ENCODE measurements at regions not wholly inside any gene's neighbourhood (a gene's known extent, or its start where the extent isn't known, plus 50 kb on each side); places are given as distances from the start of the nearest gene placed in this dataset.
"Not testable (repeated sequence)": the region's sequence is repeated elsewhere in the genome, so short reads cannot be mapped to it uniquely, and the experiment has no call there.

DNA sequence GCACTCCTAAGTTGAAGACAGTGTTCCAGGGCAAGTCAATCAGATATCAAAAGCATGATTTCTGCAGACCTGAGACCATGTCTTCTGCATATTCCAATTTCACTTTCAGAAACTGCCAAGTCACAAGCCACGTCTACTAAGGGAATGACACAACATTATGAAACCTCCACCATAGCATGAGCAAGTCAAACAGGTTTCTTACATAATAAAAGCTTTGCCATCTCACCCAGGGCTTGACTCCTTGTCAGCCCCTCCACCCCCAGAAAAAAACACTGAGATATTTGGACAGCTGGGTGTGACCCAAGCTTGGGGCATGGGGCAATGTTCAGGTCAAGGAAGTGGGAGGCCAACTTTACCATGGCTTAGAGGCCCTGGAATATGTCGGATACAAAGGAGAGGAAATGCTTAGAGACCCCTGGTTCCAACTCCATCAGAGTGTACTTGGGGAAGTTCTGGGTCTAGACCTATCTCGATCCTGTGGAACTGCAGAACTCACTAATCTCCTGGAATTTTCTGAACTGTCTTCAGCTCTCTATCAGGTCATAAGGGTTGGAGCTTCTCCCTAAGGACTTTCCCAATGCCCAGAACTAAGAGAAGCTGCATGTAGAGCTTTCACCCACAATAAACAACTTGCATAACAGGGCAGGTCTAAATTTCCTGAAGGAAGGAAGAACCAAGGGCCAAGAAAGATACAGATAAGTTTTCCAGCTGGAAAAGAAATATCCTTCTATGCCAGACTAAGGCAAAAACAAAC lies 80.6 kb upstream of the NAMPT start:
- FAIRE-seq = no peak
- TF ChIP-seq EZH2 (IDR thresholded peaks at IDR 0.05; ENCODE audit: low read length) = no peak
- TF ChIP-seq CTCF (optimal IDR thresholded peaks at IDR 0.05 in 1 of 3, IDR thresholded peaks at IDR 0.05 in 1 of 3, conservative IDR thresholded peaks at IDR 0.05 in 1 of 3; ENCODE audit: extremely low read depth in 1 of 3, insufficient read depth in 2 of 3, low read length in 3 of 3) = no peak
- Histone ChIP-seq H3K4me2 (ENCODE audit: control insufficient read depth, extremely low read depth, insufficient read depth, low read depth, low read length) (no peak overlapping the region), H3K4me3 (ENCODE audit: control insufficient read depth in 2 of 3, extremely low read depth in 1 of 3, insufficient read depth in 2 of 3, low read depth in 1 of 3, low read length in 3 of 3) (no peak overlapping the region), H3K9ac (ENCODE audit: control insufficient read depth, extremely low read depth, insufficient read depth, low read length) (no peak overlapping the region), H3K27me3 (ENCODE audit: control insufficient read depth, extremely low read depth, insufficient read depth, low read length) (no peaks in the 10 kb centered on the region), H3K9me1 (ENCODE audit: control insufficient read depth, extremely low read depth, insufficient read depth, low read length) (no peaks in the 10 kb centered on the region), H3K4me1 (ENCODE audit: control insufficient read depth, extremely low read depth, insufficient read depth, low read length) (no peaks in the 10 kb centered on the region), H3K27ac (ENCODE audit: control insufficient read depth, insufficient read depth, low read length) (no peak overlapping the region), H3K79me2 (ENCODE audit: control insufficient read depth, insufficient read depth, low read length) (no peaks in the 10 kb centered on the region), H4K20me1 (ENCODE audit: control insufficient read depth, extremely low read depth, insufficient read depth, low read length) (no peaks in the 10 kb centered on the region), H3K9me3 (ENCODE audit: control insufficient read depth, low read depth, low read length) (no peaks in the 10 kb centered on the region), H3K36me3 (ENCODE audit: control insufficient read depth in 2 of 2, extremely low read depth in 1 of 2, insufficient read depth in 2 of 2, low read length in 2 of 2) (no peaks in the 10 kb centered on the region), H2AFZ (ENCODE audit: control insufficient read depth, low read length) (no peak overlapping the region)
- DNase-seq (ENCODE audit: low read depth, low spot score) = no peak
- dilution Hi-C loops (cut with MboI; ENCODE audit: extremely low pct_ligation_motif_present, low sequenced_read_pairs) = no loop called here

DNA sequence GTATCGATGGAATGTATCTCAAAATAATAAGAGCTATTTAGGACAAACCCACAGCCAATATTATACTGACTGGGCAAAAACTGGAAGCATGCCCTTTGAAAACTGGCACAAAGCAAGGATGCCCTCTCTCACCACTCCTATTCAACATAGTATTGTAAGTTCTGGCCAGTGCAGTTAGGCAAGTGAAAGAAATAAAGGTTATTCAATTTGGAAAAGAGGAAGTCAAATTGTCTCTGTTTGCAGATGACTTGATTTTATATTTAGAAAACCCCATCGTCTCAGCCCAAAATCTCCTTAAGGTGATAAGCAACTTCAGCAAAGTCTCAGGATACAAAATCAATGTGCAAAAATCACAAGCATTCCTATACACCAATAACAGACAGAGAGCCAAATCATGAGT lies 77.7 kb upstream of the NAMPT start:
- H3K4me2 ChIP-seq (ENCODE audit: control insufficient read depth, extremely low read depth, insufficient read depth, low read depth, low read length); FAIRE-seq; H3K27ac ChIP-seq (ENCODE audit: control insufficient read depth, insufficient read depth, low read length); dilution Hi-C loops (cut with MboI; ENCODE audit: extremely low pct_ligation_motif_present, low sequenced_read_pairs); H2AFZ ChIP-seq (ENCODE audit: control insufficient read depth, low read length); H3K79me2 ChIP-seq (ENCODE audit: control insufficient read depth, insufficient read depth, low read length); H3K27me3 ChIP-seq (ENCODE audit: control insufficient read depth, extremely low read depth, insufficient read depth, low read length); H3K9ac ChIP-seq (ENCODE audit: control insufficient read depth, extremely low read depth, insufficient read depth, low read length); H3K9me1 ChIP-seq (ENCODE audit: control insufficient read depth, extremely low read depth, insufficient read depth, low read length); H3K4me1 ChIP-seq (ENCODE audit: control insufficient read depth, extremely low read depth, insufficient read depth, low read length); H3K9me3 ChIP-seq (ENCODE audit: control insufficient read depth, low read depth, low read length); H3K36me3 ChIP-seq (ENCODE audit: control insufficient read depth in 2 of 2, extremely low read depth in 1 of 2, insufficient read depth in 2 of 2, low read length in 2 of 2); DNase-seq (ENCODE audit: low read depth, low spot score); H3K4me3 ChIP-seq (ENCODE audit: control insufficient read depth in 2 of 3, extremely low read depth in 1 of 3, insufficient read depth in 2 of 3, low read depth in 1 of 3, low read length in 3 of 3); H4K20me1 ChIP-seq (ENCODE audit: control insufficient read depth, extremely low read depth, insufficient read depth, low read length): not testable (repeated sequence)
